HG02973 (cell line): ENCODE measurements at regions not wholly inside any gene's neighbourhood (a gene's known extent, or its start where the extent isn't known, plus 50 kb on each side); places are given as distances from the start of the nearest gene placed in this dataset.
"Not testable (repeated sequence)": the region's sequence is repeated elsewhere in the genome, so short reads cannot be mapped to it uniquely, and the experiment has no call there.

Experiments
- ATAC-seq: cut with Tn5 transposase; IDR thresholded peaks from one replicate; pipeline ENCODE4 v1.9.1; 2021; ENCODE audit warnings: moderate library complexity; ENCODE audit not compliant: unreplicated experiment

GRCh38 chr12:89840162-89840922 lies 131.7 kb upstream of the ATP2B1 start:
- no peak for ATAC-seq

- no peak for ATAC-seq
These were observed 130.8 kb upstream of the ATP2B1 start for GRCh38 chr12:89839444-89839843.

- ATAC-seq: no peak
These were observed 130.2 kb upstream of the ATP2B1 start for GRCh38 chr12:89838833-89839232.

GRCh38 chr12:89836026-89836425 lies 127.4 kb upstream of the ATP2B1 start:
- ATAC-seq: no peak

- no peak for ATAC-seq
These were observed 126.0 kb upstream of the ATP2B1 start for GRCh38 chr12:89834676-89835075.

GRCh38 chr12:89833337-89834252 lies 125.0 kb upstream of the ATP2B1 start:
- ATAC-seq: no peak

GRCh38 chr12:89832336-89832735 lies 123.7 kb upstream of the ATP2B1 start:
- ATAC-seq: no peak

- ATAC-seq: no peak
These were observed 122.9 kb upstream of the ATP2B1 start for GRCh38 chr12:89831310-89832095.

GRCh38 chr12:89829434-89829975 lies 120.9 kb upstream of the ATP2B1 start:
- no peak for ATAC-seq

- ATAC-seq: no peak
These were observed 119.9 kb upstream of the ATP2B1 start for GRCh38 chr12:89828575-89828974.

- no peak for ATAC-seq
These were observed 119.0 kb upstream of the ATP2B1 start for GRCh38 chr12:89827592-89827991.

GRCh38 chr12:89826468-89826867 lies 117.8 kb upstream of the ATP2B1 start:
- no peak for ATAC-seq

- no peak for ATAC-seq
These were observed 117.2 kb upstream of the ATP2B1 start for GRCh38 chr12:89825591-89826449.

- ATAC-seq: no peak
These were observed 116.2 kb upstream of the ATP2B1 start for GRCh38 chr12:89824822-89825221.

- ATAC-seq: not testable (repeated sequence)
These were observed 114.4 kb upstream of the ATP2B1 start for GRCh38 chr12:89822992-89823391.

GRCh38 chr12:89821896-89822295 lies 113.3 kb upstream of the ATP2B1 start:
- ATAC-seq: peak; percentile 84

GRCh38 chr12:89817501-89818226 lies 109.0 kb upstream of the ATP2B1 start:
- no peak for ATAC-seq

- no peak for ATAC-seq
These were observed 106.6 kb upstream of the ATP2B1 start for GRCh38 chr12:89815225-89815624.

- no peak for ATAC-seq
These were observed 94.8 kb upstream of the ATP2B1 start for GRCh38 chr12:89803412-89803811.
